GM12875 (cell line): ENCODE measurements at regions not wholly inside any gene's neighbourhood (a gene's known extent, or its start where the extent isn't known, plus 50 kb on each side); places are given as distances from the start of the nearest gene placed in this dataset.

Source experiments
- H3K4me3 ChIP-seq: one replicate; pipeline ENCODE4 v1.5.1; 2011; ENCODE audit warnings: low read depth, low read length, control low read depth
- TF ChIP-seq, protein P1 (sequence below): IDR thresholded peaks from 2 replicates; pipeline ENCODE4 v1.5.1; 2011; ENCODE audit warnings: low read depth, mild to moderate bottlenecking, control low read depth, inconsistent platforms, low read length, moderate library complexity, borderline replicate concordance; ENCODE audit not compliant: insufficient read depth

- TF ChIP-seq, protein P1, sequence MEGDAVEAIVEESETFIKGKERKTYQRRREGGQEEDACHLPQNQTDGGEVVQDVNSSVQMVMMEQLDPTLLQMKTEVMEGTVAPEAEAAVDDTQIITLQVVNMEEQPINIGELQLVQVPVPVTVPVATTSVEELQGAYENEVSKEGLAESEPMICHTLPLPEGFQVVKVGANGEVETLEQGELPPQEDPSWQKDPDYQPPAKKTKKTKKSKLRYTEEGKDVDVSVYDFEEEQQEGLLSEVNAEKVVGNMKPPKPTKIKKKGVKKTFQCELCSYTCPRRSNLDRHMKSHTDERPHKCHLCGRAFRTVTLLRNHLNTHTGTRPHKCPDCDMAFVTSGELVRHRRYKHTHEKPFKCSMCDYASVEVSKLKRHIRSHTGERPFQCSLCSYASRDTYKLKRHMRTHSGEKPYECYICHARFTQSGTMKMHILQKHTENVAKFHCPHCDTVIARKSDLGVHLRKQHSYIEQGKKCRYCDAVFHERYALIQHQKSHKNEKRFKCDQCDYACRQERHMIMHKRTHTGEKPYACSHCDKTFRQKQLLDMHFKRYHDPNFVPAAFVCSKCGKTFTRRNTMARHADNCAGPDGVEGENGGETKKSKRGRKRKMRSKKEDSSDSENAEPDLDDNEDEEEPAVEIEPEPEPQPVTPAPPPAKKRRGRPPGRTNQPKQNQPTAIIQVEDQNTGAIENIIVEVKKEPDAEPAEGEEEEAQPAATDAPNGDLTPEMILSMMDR, result no peak
- H3K4me3 ChIP-seq, result no peak overlapping the region
These were observed 71.0 kb upstream of the RALGAPA2 start for GRCh38 chr20:20783450-20783849.

- TF ChIP-seq, protein P1, result no peak
- no peak overlapping the region for H3K4me3 ChIP-seq
These were observed 70.3 kb upstream of the RALGAPA2 start for GRCh38 chr20:20782755-20783154.

DNA sequence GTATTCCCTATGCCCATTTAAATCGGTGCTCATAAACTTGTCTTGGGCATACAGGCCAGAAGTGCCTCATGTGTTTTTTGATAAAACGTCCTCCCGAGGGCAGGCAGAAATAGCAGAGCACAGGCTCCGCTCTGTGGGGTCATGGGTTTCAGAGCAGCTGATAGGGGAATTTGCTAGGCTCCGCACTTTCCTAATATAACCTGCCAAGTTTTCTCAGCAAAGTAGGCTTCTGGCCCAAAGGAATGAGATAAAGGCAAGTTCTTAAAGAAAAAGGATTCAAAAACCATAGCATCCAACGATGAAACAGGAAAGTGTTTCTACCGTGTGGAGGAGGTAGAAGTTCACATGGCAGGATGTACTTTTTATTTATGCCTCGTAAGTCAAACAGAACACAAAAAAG is 69.8 kb upstream of the RALGAPA2 start:
- TF ChIP-seq, protein P1, result no peak
- no peak overlapping the region for H3K4me3 ChIP-seq

- H3K4me3 ChIP-seq, result no peak overlapping the region
- TF ChIP-seq, protein P1, result no peak
These were observed 68.6 kb upstream of the RALGAPA2 start for GRCh38 chr20:20781029-20781428.

- H3K4me3 ChIP-seq, result no peak overlapping the region
- TF ChIP-seq, protein P1, result no peak
These were observed 67.8 kb upstream of the RALGAPA2 start for GRCh38 chr20:20780127-20780824.

DNA sequence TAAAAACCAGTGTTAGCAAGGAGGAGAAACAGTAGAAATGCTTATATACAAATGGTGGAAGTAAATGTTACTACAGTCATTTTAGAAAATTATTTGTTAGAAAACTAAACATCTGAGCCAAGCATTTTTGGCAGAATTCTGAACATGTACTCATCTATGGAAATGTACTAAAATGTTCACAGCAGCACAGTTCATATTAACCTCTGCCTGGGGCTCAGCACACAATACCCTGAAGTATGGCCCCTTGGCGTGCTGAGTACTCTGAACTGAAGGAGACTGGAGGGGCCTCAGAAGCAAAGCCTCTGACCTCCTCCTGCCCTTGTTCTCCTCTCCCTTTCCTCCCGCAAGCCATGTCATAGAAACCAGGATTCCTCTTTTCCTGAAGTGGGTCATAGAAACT is 66.2 kb upstream of the RALGAPA2 start:
- TF ChIP-seq, protein P1, result no peak
- no peak overlapping the region for H3K4me3 ChIP-seq

- TF ChIP-seq, protein P1, result no peak
- no peak overlapping the region for H3K4me3 ChIP-seq
These were observed 60.1 kb upstream of the RALGAPA2 start for GRCh38 chr20:20772497-20773085.
